ENCODE measurements at regions not wholly inside any gene's neighbourhood (a gene's known extent, or its start where the extent isn't known, plus 50 kb on each side); places are given as distances from the start of the nearest gene placed in this dataset.

DNA sequence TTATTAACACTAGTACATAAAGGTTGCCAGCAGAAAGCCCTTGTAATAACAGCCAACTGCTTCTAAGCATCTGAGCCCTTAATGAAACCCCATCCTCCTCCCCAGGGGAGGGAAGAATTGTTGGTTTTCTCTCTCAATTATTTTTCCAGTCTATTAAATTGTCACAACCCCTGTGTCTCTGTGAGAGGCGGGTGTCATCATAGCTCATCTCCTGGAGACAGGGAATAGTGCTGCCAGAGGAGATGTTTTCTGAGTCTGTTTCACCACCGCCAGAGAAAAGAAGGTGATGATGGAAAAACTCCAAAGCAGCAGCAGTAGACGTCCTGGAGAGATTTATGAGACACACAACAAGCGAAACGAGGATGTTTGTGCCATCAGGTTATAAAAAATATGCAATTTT is 271.1 kb upstream of the NMUR2 start:
- TF ChIP-seq, protein P1, sequence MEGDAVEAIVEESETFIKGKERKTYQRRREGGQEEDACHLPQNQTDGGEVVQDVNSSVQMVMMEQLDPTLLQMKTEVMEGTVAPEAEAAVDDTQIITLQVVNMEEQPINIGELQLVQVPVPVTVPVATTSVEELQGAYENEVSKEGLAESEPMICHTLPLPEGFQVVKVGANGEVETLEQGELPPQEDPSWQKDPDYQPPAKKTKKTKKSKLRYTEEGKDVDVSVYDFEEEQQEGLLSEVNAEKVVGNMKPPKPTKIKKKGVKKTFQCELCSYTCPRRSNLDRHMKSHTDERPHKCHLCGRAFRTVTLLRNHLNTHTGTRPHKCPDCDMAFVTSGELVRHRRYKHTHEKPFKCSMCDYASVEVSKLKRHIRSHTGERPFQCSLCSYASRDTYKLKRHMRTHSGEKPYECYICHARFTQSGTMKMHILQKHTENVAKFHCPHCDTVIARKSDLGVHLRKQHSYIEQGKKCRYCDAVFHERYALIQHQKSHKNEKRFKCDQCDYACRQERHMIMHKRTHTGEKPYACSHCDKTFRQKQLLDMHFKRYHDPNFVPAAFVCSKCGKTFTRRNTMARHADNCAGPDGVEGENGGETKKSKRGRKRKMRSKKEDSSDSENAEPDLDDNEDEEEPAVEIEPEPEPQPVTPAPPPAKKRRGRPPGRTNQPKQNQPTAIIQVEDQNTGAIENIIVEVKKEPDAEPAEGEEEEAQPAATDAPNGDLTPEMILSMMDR (IDR thresholded peaks at IDR 0.05): no peak
- no peak for TF ChIP-seq EZH2 (IDR thresholded peaks at IDR 0.05; ENCODE audit: borderline replicate concordance, insufficient read depth, low read depth, low read length, poor library complexity, severe bottlenecking)
